Testis (tissue), 2 donors: ENCODE measurements at regions not wholly inside any gene's neighbourhood (a gene's known extent, or its start where the extent isn't known, plus 50 kb on each side); places are given as distances from the start of the nearest gene placed in this dataset.

ENCODE experiments used
- DNase-seq: peaks from one replicate; pipeline ENCODE4 v3.0.0-alpha.2; 2019
- H3K27ac ChIP-seq, 2 donors: fragments of 200-600 bp; sonication (generic); one replicate each; pipeline ENCODE4 v1.5.1; 2019
- H3K27me3 ChIP-seq: fragments of 200-600 bp; sonication (generic); one replicate; pipeline ENCODE4 v1.5.1; 2019
- H3K36me3 ChIP-seq: fragments of 200-600 bp; sonication (generic); one replicate; pipeline ENCODE4 v1.5.1; 2017; ENCODE audit warnings: low read depth; ENCODE audit errors: missing control alignments
- H3K4me1 ChIP-seq: fragments of 200-600 bp; sonication (generic); one replicate; pipeline ENCODE4 v1.5.1; 2019
- H3K4me3 ChIP-seq, 2 donors: fragments of 200-600 bp; sonication (generic); one replicate each; pipeline ENCODE4 v1.5.1; 2017 to 2019
- H3K9me3 ChIP-seq: fragments of 200-600 bp; sonication (generic); one replicate; pipeline ENCODE4 v1.5.1; 2017
- POLR2A ChIP-seq: fragments of 450-650 bp; IDR thresholded peaks from one replicate; pipeline ENCODE4 v1.6.1; 2017; ENCODE audit warnings: antibody characterized with exemption, mild to moderate bottlenecking, moderate library complexity
- WGBS, 2 donors: methylation state at CpG; one replicate each; pipeline ENCODE4 v1.1.5; 2018; 5-methylcytosine and 5-hydroxymethylcytosine counted together
- intact Hi-C: fragments of 100-400 bp; cut with DNase I; formaldehyde crosslinking; loops from one replicate; pipeline ENCODE4 v1.15.1; 2023; ENCODE audit warnings: low total_unique reads
- TF ChIP-seq, protein P1 (sequence below), 3 experiments: fragments of 450-650 bp in 2 of 3; fragments of 200-600 bp in 1 of 3; sonication (generic) in 1 of 3; IDR thresholded peaks; one replicate each; pipeline ENCODE4 v1.5.1; 2016 to 2019; ENCODE audit warnings: antibody characterized with exemption in 3 of 3, mild to moderate bottlenecking in 2 of 3, moderate library complexity in 1 of 3

DNA sequence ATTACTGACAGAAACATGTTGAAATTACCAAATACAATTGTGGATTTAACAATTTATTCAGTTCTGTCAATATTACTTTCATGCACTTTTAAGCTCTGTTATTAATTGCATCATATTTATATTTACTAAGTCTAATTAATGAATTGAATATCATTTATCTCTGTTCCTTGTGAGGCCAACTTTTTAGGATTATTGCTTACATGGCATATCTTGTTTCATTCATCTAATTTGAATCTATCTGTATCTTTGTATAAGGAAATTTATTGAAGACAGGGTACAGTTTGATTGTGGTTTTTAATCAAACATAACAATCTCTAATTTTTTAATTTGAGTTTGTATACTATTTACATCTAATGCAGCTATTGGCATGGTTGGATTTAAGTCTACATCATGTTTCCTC is 249.9 kb upstream of the GPC6 start:
- no peak overlapping the region for H3K27ac ChIP-seq
- DNase-seq, result no peak
- TF ChIP-seq, protein P1, sequence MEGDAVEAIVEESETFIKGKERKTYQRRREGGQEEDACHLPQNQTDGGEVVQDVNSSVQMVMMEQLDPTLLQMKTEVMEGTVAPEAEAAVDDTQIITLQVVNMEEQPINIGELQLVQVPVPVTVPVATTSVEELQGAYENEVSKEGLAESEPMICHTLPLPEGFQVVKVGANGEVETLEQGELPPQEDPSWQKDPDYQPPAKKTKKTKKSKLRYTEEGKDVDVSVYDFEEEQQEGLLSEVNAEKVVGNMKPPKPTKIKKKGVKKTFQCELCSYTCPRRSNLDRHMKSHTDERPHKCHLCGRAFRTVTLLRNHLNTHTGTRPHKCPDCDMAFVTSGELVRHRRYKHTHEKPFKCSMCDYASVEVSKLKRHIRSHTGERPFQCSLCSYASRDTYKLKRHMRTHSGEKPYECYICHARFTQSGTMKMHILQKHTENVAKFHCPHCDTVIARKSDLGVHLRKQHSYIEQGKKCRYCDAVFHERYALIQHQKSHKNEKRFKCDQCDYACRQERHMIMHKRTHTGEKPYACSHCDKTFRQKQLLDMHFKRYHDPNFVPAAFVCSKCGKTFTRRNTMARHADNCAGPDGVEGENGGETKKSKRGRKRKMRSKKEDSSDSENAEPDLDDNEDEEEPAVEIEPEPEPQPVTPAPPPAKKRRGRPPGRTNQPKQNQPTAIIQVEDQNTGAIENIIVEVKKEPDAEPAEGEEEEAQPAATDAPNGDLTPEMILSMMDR (IDR thresholded peaks at IDR 0.05), result no peak
- TF ChIP-seq POLR2A, result no peak
- H3K4me1 ChIP-seq, result no peaks in the 10 kb centered on the region
- no peaks in the 10 kb centered on the region for H3K36me3 ChIP-seq
- H3K4me3 ChIP-seq, result no peak overlapping the region
- no peaks in the 10 kb centered on the region for H3K9me3 ChIP-seq
- intact Hi-C loops, result no loop called here
- no peaks in the 10 kb centered on the region for H3K27me3 ChIP-seq

DNA sequence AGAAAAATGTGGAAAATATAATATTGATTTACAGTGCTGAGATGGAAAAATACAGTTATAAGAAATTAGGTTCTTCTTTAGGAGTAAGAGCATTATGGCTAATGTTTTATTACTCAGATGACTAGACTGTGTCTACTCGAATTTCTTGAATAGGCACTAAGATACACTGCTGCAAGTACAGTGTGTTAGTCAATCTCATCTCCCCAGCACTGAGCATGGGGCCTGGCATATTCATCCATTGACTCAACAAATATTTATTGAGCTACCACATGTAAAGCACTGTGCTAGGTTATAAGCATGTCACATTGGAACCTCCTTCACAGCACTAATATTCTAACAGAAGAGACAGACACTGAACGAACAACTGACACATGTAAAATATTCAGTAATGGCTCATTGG is 242.5 kb upstream of the GPC6 start:
- H3K27me3 ChIP-seq, result no peaks in the 10 kb centered on the region
- no peak overlapping the region for H3K4me3 ChIP-seq
- no peaks in the 10 kb centered on the region for H3K36me3 ChIP-seq
- no peaks in the 10 kb centered on the region for H3K9me3 ChIP-seq
- no peak for TF ChIP-seq POLR2A
- TF ChIP-seq, protein P1 (IDR thresholded peaks at IDR 0.05), result no peak
- H3K4me1 ChIP-seq, result no peaks in the 10 kb centered on the region
- intact Hi-C loops, result no loop called here
- 81 to 84% methylated on average over 2 of the region's 2 CpGs for WGBS, 2 donors
- no peak overlapping the region for H3K27ac ChIP-seq
- DNase-seq, result no peak

DNA sequence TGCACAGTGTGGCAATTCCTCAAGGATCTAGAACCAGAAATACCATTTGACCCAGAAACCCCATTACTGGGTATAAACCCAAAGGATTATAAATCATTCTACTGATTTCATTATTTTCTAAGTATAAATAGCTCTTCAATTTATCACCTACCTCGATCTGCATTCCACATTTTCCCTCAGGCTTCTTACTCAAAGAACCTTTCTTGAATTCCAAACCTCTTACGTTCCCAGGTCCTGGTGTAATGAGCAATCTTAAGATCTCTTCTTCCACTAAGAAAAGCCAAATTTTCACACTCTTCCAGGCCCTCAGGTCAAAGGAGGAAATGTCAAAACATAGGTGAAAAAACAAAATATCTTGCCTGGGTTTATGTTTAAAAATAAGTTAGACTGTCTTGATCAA is 237.3 kb upstream of the GPC6 start:
- H3K9me3 ChIP-seq, result no peaks in the 10 kb centered on the region
- DNase-seq, result no peak
- no peak for TF ChIP-seq POLR2A
- TF ChIP-seq, protein P1 (IDR thresholded peaks at IDR 0.05), result no peak
- H3K36me3 ChIP-seq, result no peaks in the 10 kb centered on the region
- H3K4me3 ChIP-seq, result no peak overlapping the region
- H3K27ac ChIP-seq, result no peak overlapping the region
- 71 to 76% methylated on average over 2 of the region's 2 CpGs for WGBS, 2 donors
- no peaks in the 10 kb centered on the region for H3K4me1 ChIP-seq
- no peaks in the 10 kb centered on the region for H3K27me3 ChIP-seq
- intact Hi-C loops, result no loop called here

DNA sequence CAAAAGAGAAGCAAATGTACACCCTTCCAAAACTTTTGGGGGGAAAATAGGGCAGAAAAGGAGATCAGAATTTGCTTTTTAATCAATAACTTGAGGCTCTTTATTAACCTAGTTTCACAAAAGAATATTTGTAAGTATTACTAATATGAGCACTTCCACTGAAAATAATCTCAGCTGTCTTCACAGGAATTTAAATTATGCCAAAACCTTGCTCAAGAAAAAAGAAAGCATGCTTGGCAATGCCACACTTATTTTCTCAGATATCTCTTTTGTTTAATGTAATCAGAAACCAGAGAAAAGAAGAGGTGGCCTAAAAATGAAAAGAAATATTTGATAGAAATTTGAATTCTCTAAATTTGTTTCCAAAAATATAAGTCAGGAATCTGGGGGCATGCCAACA is 234.9 kb upstream of the GPC6 start:
- no peak for DNase-seq
- intact Hi-C loops, result no loop called here
- TF ChIP-seq, protein P1 (IDR thresholded peaks at IDR 0.05), result no peak
- TF ChIP-seq POLR2A, result no peak

DNA sequence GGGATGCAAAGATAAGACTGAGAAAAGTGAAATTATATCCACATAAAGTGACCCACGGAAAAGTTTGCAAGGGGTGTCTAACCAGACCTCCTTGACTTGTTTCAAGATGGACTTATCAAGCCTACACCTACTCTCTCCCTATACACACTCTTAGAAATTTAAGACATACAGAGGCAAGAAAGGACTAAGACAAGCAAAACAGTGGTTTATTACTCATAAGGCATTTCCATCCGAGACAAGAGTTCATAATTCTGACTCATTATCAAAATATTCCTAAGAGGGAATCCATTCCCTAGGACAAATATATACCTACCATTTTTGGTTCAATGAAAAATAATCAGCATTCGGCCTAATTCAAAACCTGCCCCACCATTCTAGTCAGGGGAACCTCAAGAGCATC is 232.6 kb upstream of the GPC6 start:
- H3K27me3 ChIP-seq, result no peaks in the 10 kb centered on the region
- H3K27ac ChIP-seq, result no peak overlapping the region
- TF ChIP-seq POLR2A, result no peak
- TF ChIP-seq, protein P1 (IDR thresholded peaks at IDR 0.05), result no peak
- intact Hi-C loops, result no loop called here
- H3K4me3 ChIP-seq, result no peak overlapping the region
- no peaks in the 10 kb centered on the region for H3K36me3 ChIP-seq
- no peaks in the 10 kb centered on the region for H3K4me1 ChIP-seq
- H3K9me3 ChIP-seq, result no peaks in the 10 kb centered on the region
- WGBS, 2 donors, result 89 to 90% methylated on average over 3 of the region's 3 CpGs
- DNase-seq, result no peak

More for the DNA sequence above, 234.9 kb upstream of the GPC6 start:
- Histone ChIP-seq H3K9me3 (no peaks in the 10 kb centered on the region), H3K4me1 (no peaks in the 10 kb centered on the region), H3K4me3 (no peak overlapping the region), H3K27me3 (no peaks in the 10 kb centered on the region), H3K27ac (no peak overlapping the region), H3K36me3 (no peaks in the 10 kb centered on the region)
